Tibial artery (tissue), 4 donors: ENCODE measurements at regions not wholly inside any gene's neighbourhood (a gene's known extent, or its start where the extent isn't known, plus 50 kb on each side); places are given as distances from the start of the nearest gene placed in this dataset.
"Not testable (repeated sequence)": the region's sequence is repeated elsewhere in the genome, so short reads cannot be mapped to it uniquely, and the experiment has no call there.

ENCODE experiments used
- DNase-seq, 2 donors: peaks; one replicate each; pipeline ENCODE4 v3.0.0-alpha.2; 2019
- H3K27ac ChIP-seq, 2 donors: fragments of 200-600 bp; sonication (generic) in 1 of 2; 1 replicate in 1 of 2; 2 replicates in 1 of 2; pipeline ENCODE4 v1.5.1; 2018 to 2019; ENCODE audit warnings: mild to moderate bottlenecking in 1 of 2
- H3K27me3 ChIP-seq, 2 donors: fragments of 200-600 bp; sonication (generic) in 1 of 2; one replicate each; pipeline versions ENCODE4 v1.5.1 to v1.6.0; 2016 to 2019
- H3K36me3 ChIP-seq, 3 donors: fragments of 200-600 bp; sonication (generic) in 2 of 3; one replicate each; pipeline ENCODE4 v1.5.1; 2016 to 2019; ENCODE audit warnings: mild to moderate bottlenecking in 2 of 3
- H3K4me1 ChIP-seq, 4 donors: fragments of 200-600 bp; sonication (generic) in 2 of 4; 1 replicate in 3 of 4; 2 replicates in 1 of 4; pipeline ENCODE4 v1.5.1; 2016 to 2019
- H3K4me3 ChIP-seq, 2 donors: fragments of 200-600 bp; sonication (generic) in 1 of 2; 1 replicate in 1 of 2; 2 replicates in 1 of 2; pipeline ENCODE4 v1.5.1; 2018 to 2019; ENCODE audit warnings: mild to moderate bottlenecking in 2 of 2
- H3K9me3 ChIP-seq, 3 donors: fragments of 200-600 bp; sonication (generic) in 1 of 3; one replicate each; pipeline ENCODE4 v1.5.1; 2016 to 2019
- CTCF ChIP-seq, 2 experiments: fragments of 200-600 bp in 1 of 2; fragments of 450-650 bp in 1 of 2; IDR thresholded peaks; one replicate each; pipeline ENCODE4 v1.5.1; 2017 to 2019; ENCODE audit warnings: antibody characterized with exemption in 2 of 2, mild to moderate bottlenecking in 1 of 2, moderate library complexity in 1 of 2
- intact Hi-C: fragments of 100-400 bp; cut with DNase I; formaldehyde crosslinking; loops from one replicate; pipeline ENCODE4 v1.15.0; 2023; ENCODE audit warnings: low total_unique reads

GRCh38 chr15:62648954-62649353 lies 393.6 kb upstream of the TPM1 start:
- intact Hi-C loops = loop anchor here (5.0 kb wide), 1 partner anchor 257 kb away; the partner anchor contains the start of gene TLN2
- TF ChIP-seq CTCF (IDR thresholded peaks at IDR 0.05) = peak; percentile 43 to 45
- H3K9me3 ChIP-seq = no peaks in the 10 kb centered on the region
- no peak for DNase-seq
- H3K27ac ChIP-seq = no peak overlapping the region
- no peaks in the 10 kb centered on the region for H3K4me1 ChIP-seq
- H3K4me3 ChIP-seq = no peak overlapping the region
- H3K27me3 ChIP-seq = no peaks in the 10 kb centered on the region
- peaks cover 13 to 19% (median 18%) of the 10 kb centered on the region in 3 donors for H3K36me3 ChIP-seq

GRCh38 chr15:62649793-62650420 lies 392.6 kb upstream of the TPM1 start:
- Histone ChIP-seq H3K4me3 (no peak overlapping the region), H3K9me3 (no peaks in the 10 kb centered on the region), H3K4me1 (no peaks in the 10 kb centered on the region), H3K36me3 (peaks cover 13 to 23% (median 23%) of the 10 kb centered on the region in 3 donors), H3K27ac (no peak overlapping the region), H3K27me3 (no peaks in the 10 kb centered on the region)
- intact Hi-C loops = loop anchor here (5.0 kb wide), 1 partner anchor 258 kb away; the partner anchor contains the start of gene TLN2
- DNase-seq = peak in 1 of 2 donors; percentile 53
- no peak for TF ChIP-seq CTCF (IDR thresholded peaks at IDR 0.05)

GRCh38 chr15:62653122-62653521 lies 389.4 kb upstream of the TPM1 start:
- H3K27ac ChIP-seq = no peak overlapping the region
- H3K36me3 ChIP-seq = peaks cover 23 to 35% (median 32%) of the 10 kb centered on the region in 3 donors
- intact Hi-C loops = no loop called here
- no peak for TF ChIP-seq CTCF (IDR thresholded peaks at IDR 0.05)
- no peaks in the 10 kb centered on the region for H3K27me3 ChIP-seq
- H3K9me3 ChIP-seq = no peaks in the 10 kb centered on the region
- H3K4me3 ChIP-seq = no peak overlapping the region
- no peaks in the 10 kb centered on the region for H3K4me1 ChIP-seq
- no peak for DNase-seq

GRCh38 chr15:62656071-62656470 lies 386.5 kb upstream of the TPM1 start:
- no peak overlapping the region for H3K27ac ChIP-seq
- no peak for DNase-seq
- H3K4me1 ChIP-seq = no peaks in the 10 kb centered on the region
- H3K4me3 ChIP-seq = no peak overlapping the region
- TF ChIP-seq CTCF (IDR thresholded peaks at IDR 0.05) = no peak
- H3K9me3 ChIP-seq = no peaks in the 10 kb centered on the region
- no peaks in the 10 kb centered on the region for H3K27me3 ChIP-seq
- intact Hi-C loops = no loop called here
- peaks cover 23 to 47% (median 42%) of the 10 kb centered on the region in 3 donors for H3K36me3 ChIP-seq

- DNase-seq, H3K4me1 ChIP-seq, H3K27ac ChIP-seq, H3K27me3 ChIP-seq, H3K4me3 ChIP-seq, H3K9me3 ChIP-seq, intact Hi-C loops: not testable (repeated sequence)
- peaks cover 17 to 41% (median 38%) of the 10 kb centered on the region in 3 donors for H3K36me3 ChIP-seq
These were observed 385.0 kb upstream of the TPM1 start for GRCh38 chr15:62657501-62657900.

- Histone ChIP-seq H3K27me3 (no peaks in the 10 kb centered on the region), H3K9me3 (no peaks in the 10 kb centered on the region), H3K27ac (no peak overlapping the region), H3K4me1 (no peaks in the 10 kb centered on the region), H3K4me3 (no peak overlapping the region), H3K36me3 (peaks cover 9 to 31% (median 28%) of the 10 kb centered on the region in 3 donors)
- TF ChIP-seq CTCF (IDR thresholded peaks at IDR 0.05) = no peak
- intact Hi-C loops = no loop called here
- DNase-seq = peak in 1 of 2 donors; percentile 54
These were observed 384.0 kb upstream of the TPM1 start for GRCh38 chr15:62658498-62658897.
